ENCODE measurements at regions not wholly inside any gene's neighbourhood (a gene's known extent, or its start where the extent isn't known, plus 50 kb on each side); places are given as distances from the start of the nearest gene placed in this dataset.

- TF ChIP-seq GATA2 (IDR thresholded peaks at IDR 0.05; ENCODE audit: low read depth, low read length) (no peak), GATA3 (IDR thresholded peaks at IDR 0.05; ENCODE audit: low read depth, low read length) (no peak)
These were observed 191.3 kb upstream of the NREP start for GRCh38 chr5:111948092-111948841.

Measured in SH-SY5Y (cell line).